ENCODE measurements at regions not wholly inside any gene's neighbourhood (a gene's known extent, or its start where the extent isn't known, plus 50 kb on each side); places are given as distances from the start of the nearest gene placed in this dataset.

GRCh38 chr5:84602371-84602771, 217.7 kb upstream of the EDIL3 start:
- TF ChIP-seq FOXM1 (IDR thresholded peaks at IDR 0.05; ENCODE audit: borderline replicate concordance) (no peak), FOXK2 (IDR thresholded peaks at IDR 0.05) (no peak), TARDBP (IDR thresholded peaks at IDR 0.05) (no peak), BHLHE40 (IDR thresholded peaks at IDR 0.05; ENCODE audit: borderline replicate concordance) (no peak), HDGF (IDR thresholded peaks at IDR 0.05; ENCODE audit: borderline replicate concordance) (no peak), NFRKB (IDR thresholded peaks at IDR 0.05) (no peak), ELF4 (IDR thresholded peaks at IDR 0.05) (no peak), ARNT (IDR thresholded peaks at IDR 0.05) (no peak), SP1 (IDR thresholded peaks at IDR 0.05) (no peak)
